Mucosa of descending colon (tissue), 3 donors: ENCODE measurements at regions not wholly inside any gene's neighbourhood (a gene's known extent, or its start where the extent isn't known, plus 50 kb on each side); places are given as distances from the start of the nearest gene placed in this dataset.

ENCODE experiments used
- ATAC-seq: fragments of 200-7000 bp; cut with Tn5 transposase; one replicate; pipeline ENCODE4 v1.9.1; 2020; ENCODE audit warnings: mild to moderate bottlenecking, moderate library complexity
- DNase-seq, 3 donors: peaks; one replicate each; pipeline ENCODE4 v3.0.0-alpha.2; 2020
- H3K36me3 ChIP-seq: fragments of 200-600 bp; one replicate; pipeline ENCODE4 v1.8.0; 2021; ENCODE audit warnings: low read depth, mild to moderate bottlenecking
- H3K4me1 ChIP-seq: fragments of 200-600 bp; one replicate; pipeline ENCODE4 v1.8.0; 2021; ENCODE audit warnings: low read depth, mild to moderate bottlenecking
- H3K4me3 ChIP-seq: fragments of 200-600 bp; one replicate; pipeline ENCODE4 v1.8.0; 2021; ENCODE audit warnings: mild to moderate bottlenecking
- H3K9me3 ChIP-seq: fragments of 200-600 bp; one replicate; pipeline ENCODE4 v1.8.0; 2021; ENCODE audit warnings: mild to moderate bottlenecking
- CTCF ChIP-seq: fragments of 200-600 bp; IDR thresholded peaks from one replicate; pipeline ENCODE4 v1.8.0; 2022; ENCODE audit warnings: antibody characterized with exemption, mild to moderate bottlenecking
- intact Hi-C, 2 donors: fragments of 100-400 bp; cut with DNase I in 1 of 2; cut with micrococcal nuclease in 1 of 2; formaldehyde crosslinking; loops; one replicate each; pipeline versions ENCODE4 v1.11.0 to v1.11.1; 2022; cut with DNase I, micrococcal nuclease
- donor health status: DM: no; HTN: no; CAD: no; lungs with moderate emphysema.
- donor health status: DM: no; HTN: no; CAD: no.
- donor health status: DM: no; HTN: yes; CAD: no.

GRCh38 chr15:62394079-62394478 is 229.0 kb upstream of the C2CD4B start:
- DNase-seq (no peak), ATAC-seq (no peak)
- Histone ChIP-seq H3K4me1 (peaks cover 9% of the 10 kb centered on the region), H3K36me3 (no peaks in the 10 kb centered on the region), H3K4me3 (no peak overlapping the region), H3K9me3 (no peaks in the 10 kb centered on the region)
- intact Hi-C loops, result no loop called here
- no peak for TF ChIP-seq CTCF

DNA sequence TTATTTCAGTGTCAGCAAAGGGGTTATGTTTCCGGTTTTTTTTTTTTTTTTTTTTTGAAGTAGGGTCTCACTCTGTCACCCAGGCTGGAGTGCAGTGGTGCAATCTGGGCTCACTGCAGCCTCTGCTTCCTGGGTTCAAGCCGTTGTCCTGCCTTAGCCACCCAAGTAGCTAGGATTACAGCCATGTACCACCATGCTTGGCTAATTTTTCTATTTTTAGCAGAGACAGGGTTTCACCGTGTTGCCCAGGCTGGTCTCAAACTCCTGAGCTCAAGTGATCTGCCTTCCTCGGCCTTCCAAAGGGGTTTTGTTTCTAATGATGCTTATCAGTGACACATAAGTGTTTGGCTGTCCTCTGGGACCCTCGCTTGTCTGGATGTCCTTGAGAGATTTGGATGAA is 235.7 kb upstream of the C2CD4B start:
- Histone ChIP-seq H3K4me1 (no peaks in the 10 kb centered on the region), H3K4me3 (no peak overlapping the region), H3K36me3 (no peaks in the 10 kb centered on the region), H3K9me3 (peaks cover 4% of the 10 kb centered on the region)
- intact Hi-C loops, result no loop called here
- TF ChIP-seq CTCF, result no peak
- ATAC-seq (no peak), DNase-seq (no peak)

GRCh38 chr15:62402687-62403086 is 237.6 kb upstream of the C2CD4B start:
- Histone ChIP-seq H3K9me3 (peaks cover 4% of the 10 kb centered on the region), H3K4me1 (no peaks in the 10 kb centered on the region), H3K36me3 (no peaks in the 10 kb centered on the region), H3K4me3 (no peak overlapping the region)
- intact Hi-C loops, result no loop called here
- no peak for DNase-seq
- no peak for TF ChIP-seq CTCF
- ATAC-seq, result no peak

DNA sequence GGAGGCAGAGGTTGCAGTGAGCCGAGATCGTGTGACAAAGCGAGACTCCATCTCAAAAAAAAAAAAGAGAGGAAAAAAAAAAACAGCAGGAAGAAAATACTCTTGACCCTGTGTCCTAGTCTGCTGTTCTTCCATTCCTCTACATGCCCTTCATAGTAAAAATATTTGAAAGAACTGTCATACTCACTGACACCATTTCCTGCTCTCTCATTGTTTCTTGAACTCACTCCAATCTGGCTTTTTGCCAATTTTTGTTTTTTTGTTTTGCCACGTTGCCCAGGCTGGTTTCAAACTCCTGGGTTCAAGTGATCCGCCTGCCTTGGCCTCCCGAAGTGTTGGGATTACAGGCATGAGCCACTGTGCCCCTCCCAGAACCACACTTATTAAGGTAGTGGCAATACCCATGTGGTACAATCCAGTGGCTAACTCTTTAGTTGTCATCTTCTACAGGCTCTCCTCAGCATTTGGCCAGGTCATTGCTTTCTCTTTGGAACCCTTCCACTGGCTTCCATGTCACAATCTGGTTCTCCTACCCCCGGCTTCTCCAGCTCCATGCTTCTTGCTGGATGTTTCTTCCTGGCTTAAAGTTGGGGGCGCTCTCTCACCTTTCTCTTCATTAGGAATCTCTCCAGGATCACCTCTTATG is 238.2 kb upstream of the C2CD4B start:
- no peak overlapping the region for H3K4me3 ChIP-seq
- no peaks in the 10 kb centered on the region for H3K4me1 ChIP-seq
- peaks cover 4% of the 10 kb centered on the region for H3K9me3 ChIP-seq
- intact Hi-C loops, result no loop called here
- no peak for ATAC-seq
- no peaks in the 10 kb centered on the region for H3K36me3 ChIP-seq
- TF ChIP-seq CTCF, result no peak
- DNase-seq, result no peak

DNA sequence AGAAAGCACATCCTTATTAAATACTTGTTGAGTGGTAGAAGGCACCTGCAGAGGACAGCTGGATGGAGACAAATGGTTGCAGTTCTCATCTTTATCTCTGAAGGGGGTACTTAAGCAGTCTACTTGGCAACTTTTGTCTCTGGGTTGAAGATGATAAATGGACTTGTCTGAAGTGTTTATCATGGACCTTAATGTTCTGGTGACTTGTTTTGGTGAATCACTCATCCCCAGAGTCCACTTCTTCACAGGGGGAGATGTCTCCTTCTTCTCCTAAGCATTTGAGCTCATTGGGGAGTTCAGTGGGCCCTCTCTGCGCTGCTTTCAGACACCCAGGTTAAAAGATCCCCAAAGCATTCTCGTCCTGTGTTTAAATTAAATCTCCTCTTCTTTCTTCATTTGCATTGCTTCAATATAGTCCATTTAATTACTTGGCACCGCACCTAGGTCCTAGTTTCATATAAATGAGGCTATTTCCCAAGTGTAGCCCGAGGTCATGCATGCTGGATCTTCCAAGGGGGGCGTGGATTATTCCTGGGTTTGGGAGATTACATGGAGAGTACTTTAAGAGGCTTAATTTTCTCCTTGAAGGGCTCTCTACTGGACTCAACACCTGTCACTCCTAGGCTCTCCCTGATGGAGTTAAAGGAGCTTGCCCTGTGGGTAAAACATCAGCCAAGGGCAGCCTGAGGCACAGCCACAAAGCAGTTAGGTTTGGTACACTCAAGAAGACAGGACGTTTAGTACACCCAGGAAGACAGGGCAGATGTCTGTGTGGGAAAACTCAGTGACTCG is 239.3 kb upstream of the C2CD4B start:
- no peak for ATAC-seq
- peaks cover 2% of the 10 kb centered on the region for H3K9me3 ChIP-seq
- no peaks in the 10 kb centered on the region for H3K36me3 ChIP-seq
- DNase-seq, result no peak
- no peak for TF ChIP-seq CTCF
- no peak overlapping the region for H3K4me3 ChIP-seq
- no peaks in the 10 kb centered on the region for H3K4me1 ChIP-seq
- intact Hi-C loops, result no loop called here
